Thyroid gland (tissue), 4 donors: ENCODE measurements at regions not wholly inside any gene's neighbourhood (a gene's known extent, or its start where the extent isn't known, plus 50 kb on each side); places are given as distances from the start of the nearest gene placed in this dataset.

Experiments used
- DNase-seq, 2 donors: peaks; one replicate each; pipeline ENCODE4 v3.0.0-alpha.2; 2019
- H3K27ac ChIP-seq, 3 donors: fragments of 200-600 bp; sonication (generic); 1 replicate in 2 of 3; 2 replicates in 1 of 3; pipeline ENCODE4 v1.5.1; 2016 to 2019; ENCODE audit warnings: mild to moderate bottlenecking in 1 of 3, moderate library complexity in 1 of 3
- H3K27me3 ChIP-seq: fragments of 200-600 bp; sonication (generic); one replicate; pipeline ENCODE4 v1.5.1; 2019
- H3K36me3 ChIP-seq, 2 donors: fragments of 200-600 bp; sonication (generic); one replicate each; pipeline ENCODE4 v1.5.1; 2016 to 2019
- H3K4me1 ChIP-seq, 2 donors: fragments of 200-600 bp; sonication (generic); one replicate each; pipeline ENCODE4 v1.5.1; 2017 to 2019
- H3K4me3 ChIP-seq, 3 donors: fragments of 200-600 bp; sonication (generic); replicated peaks in 1 of 3; 1 replicate in 2 of 3; 2 replicates in 1 of 3; pipeline ENCODE4 v1.5.1; 2016; ENCODE audit warnings: mild to moderate bottlenecking in 1 of 3
- H3K9me3 ChIP-seq: fragments of 200-600 bp; sonication (generic); one replicate; pipeline ENCODE4 v1.5.1; 2017
- CTCF ChIP-seq, 6 experiments: fragments of 200-600 bp in 3 of 6; fragments of 450-650 bp in 3 of 6; sonication (generic) in 3 of 6; IDR thresholded peaks; one replicate each; pipeline ENCODE4 v1.5.1; 2016 to 2019; ENCODE audit warnings: antibody characterized with exemption in 6 of 6, mild to moderate bottlenecking in 2 of 6, inconsistent platforms in 1 of 6, moderate library complexity in 1 of 6
- POLR2A ChIP-seq, 2 donors: fragments of 450-650 bp; IDR thresholded peaks; one replicate each; pipeline ENCODE4 v1.6.1; 2017; ENCODE audit warnings: antibody characterized with exemption in 2 of 2, mild to moderate bottlenecking in 2 of 2, moderate library complexity in 1 of 2
- WGBS, 2 donors: methylation state at CpG; one replicate each; pipeline ENCODE4 v1.1.5; 2017; 5-methylcytosine and 5-hydroxymethylcytosine counted together
- intact Hi-C: fragments of 100-400 bp; cut with DNase I; formaldehyde crosslinking; loops from one replicate; pipeline ENCODE4 v1.15.1; 2023

- DNase-seq = no peak
- TF ChIP-seq CTCF (IDR thresholded peaks at IDR 0.05) (no peak), POLR2A (IDR thresholded peaks at IDR 0.05) (no peak)
- Histone ChIP-seq H3K4me1 (no peaks in the 10 kb centered on the region), H3K27ac (no peak overlapping the region), H3K27me3 (no peaks in the 10 kb centered on the region), H3K36me3 (no peaks in the 10 kb centered on the region), H3K4me3 (no peak overlapping the region), H3K9me3 (no peaks in the 10 kb centered on the region)
- intact Hi-C loops = no loop called here
- WGBS, 2 donors = 85 to 100% methylated on average over 1 to 2 of the region's 2 CpGs
These were observed 202.2 kb upstream of the ST6GAL2 start for GRCh38 chr2:107088156-107088555.

GRCh38 chr2:107091163-107091864 is 205.3 kb upstream of the ST6GAL2 start:
- H3K27me3 ChIP-seq = no peaks in the 10 kb centered on the region
- no peaks in the 10 kb centered on the region for H3K36me3 ChIP-seq
- TF ChIP-seq POLR2A (IDR thresholded peaks at IDR 0.05) (no peak), CTCF (IDR thresholded peaks at IDR 0.05) (no peak)
- WGBS, 2 donors = 53 to 59% methylated on average over 7 of the region's 7 CpGs
- H3K9me3 ChIP-seq = no peaks in the 10 kb centered on the region
- intact Hi-C loops = no loop called here
- H3K4me3 ChIP-seq = no peak overlapping the region
- H3K4me1 ChIP-seq = no peaks in the 10 kb centered on the region
- DNase-seq = no peak
- H3K27ac ChIP-seq = no peak overlapping the region

GRCh38 chr2:107093426-107093957 is 207.5 kb upstream of the ST6GAL2 start:
- H3K9me3 ChIP-seq = no peaks in the 10 kb centered on the region
- TF ChIP-seq CTCF (IDR thresholded peaks at IDR 0.05) = no peak
- TF ChIP-seq POLR2A (IDR thresholded peaks at IDR 0.05) = no peak
- no peak overlapping the region for H3K27ac ChIP-seq
- WGBS, 2 donors = 79 to 83% methylated on average over 4 of the region's 4 CpGs
- no peaks in the 10 kb centered on the region for H3K4me1 ChIP-seq
- DNase-seq = peak; percentile 40 to 42
- intact Hi-C loops = no loop called here
- no peaks in the 10 kb centered on the region for H3K27me3 ChIP-seq
- no peaks in the 10 kb centered on the region for H3K36me3 ChIP-seq
- no peak overlapping the region for H3K4me3 ChIP-seq

GRCh38 chr2:107094450-107094986 is 208.6 kb upstream of the ST6GAL2 start:
- no peak for TF ChIP-seq CTCF (IDR thresholded peaks at IDR 0.05)
- TF ChIP-seq POLR2A (IDR thresholded peaks at IDR 0.05) = no peak
- Histone ChIP-seq H3K36me3 (no peaks in the 10 kb centered on the region), H3K4me1 (no peaks in the 10 kb centered on the region), H3K27me3 (no peaks in the 10 kb centered on the region), H3K27ac (no peak overlapping the region), H3K9me3 (no peaks in the 10 kb centered on the region), H3K4me3 (no peak overlapping the region)
- DNase-seq = no peak
- WGBS, 2 donors = 90 to 92% methylated on average over 4 of the region's 4 CpGs
- intact Hi-C loops = no loop called here

GRCh38 chr2:107102176-107102575 is 216.2 kb upstream of the ST6GAL2 start:
- no peaks in the 10 kb centered on the region for H3K4me1 ChIP-seq
- 91 to 96% methylated on average over 8 of the region's 8 CpGs for WGBS, 2 donors
- intact Hi-C loops = no loop called here
- H3K36me3 ChIP-seq = no peaks in the 10 kb centered on the region
- H3K27ac ChIP-seq = no peak overlapping the region
- DNase-seq = no peak
- H3K4me3 ChIP-seq = no peak overlapping the region
- H3K27me3 ChIP-seq = no peaks in the 10 kb centered on the region
- TF ChIP-seq POLR2A (IDR thresholded peaks at IDR 0.05) = no peak
- H3K9me3 ChIP-seq = no peaks in the 10 kb centered on the region
